CD4-positive, alpha-beta T cell (primary cell): ENCODE measurements at regions not wholly inside any gene's neighbourhood (a gene's known extent, or its start where the extent isn't known, plus 50 kb on each side); places are given as distances from the start of the nearest gene placed in this dataset.

Source experiments
- ATAC-seq: fragments of 200-7000 bp; cut with Tn5 transposase; one replicate; pipeline ENCODE4 v1.10.0; 2022; ENCODE audit warnings: mild to moderate bottlenecking; ENCODE audit not compliant: poor library complexity
- CTCF ChIA-PET: fragments of 350-600 bp; sonication (Branson Sonifier 250); formaldehyde crosslinking; loops from one replicate; lab custom pipeline; 2021; ENCODE audit warnings: antibody characterized with exemption, inconsistent platforms; lab: Charles Lee
- POLR2A ChIA-PET: fragments of 350-600 bp; sonication (Branson Sonifier 250); formaldehyde crosslinking; loops from one replicate; lab custom pipeline; 2021; ENCODE audit warnings: antibody characterized with exemption, inconsistent platforms; lab: Charles Lee
- DNase-seq, 14 experiments: peaks; one replicate each; pipeline ENCODE4 v3.0.0-alpha.2; 2013 to 2020; ENCODE audit warnings: mixed read lengths in 2 of 14
- H3K27ac ChIP-seq, 2 donors: one replicate each; pipeline versions ENCODE4 v1.5.1 to v1.7.0; 2013; ENCODE audit warnings: low read length in 2 of 2, low read depth in 1 of 2, mild to moderate bottlenecking in 1 of 2
- H3K27me3 ChIP-seq, 2 experiments: 1 replicate in 1 of 2; 2 replicates in 1 of 2; pipeline versions ENCODE4 v1.6.1 to v1.7.0; 2013; ENCODE audit warnings: low read length in 2 of 2, control low read depth in 1 of 2, mild to moderate bottlenecking in 1 of 2, moderate library complexity in 1 of 2; ENCODE audit not compliant: insufficient read depth in 2 of 2, control insufficient read depth in 1 of 2
- H3K36me3 ChIP-seq: one replicate; pipeline ENCODE4 v1.6.1; 2013; ENCODE audit warnings: low read length, control low read depth; ENCODE audit not compliant: insufficient read depth
- H3K4me1 ChIP-seq: one replicate; pipeline ENCODE4 v1.6.1; 2013; ENCODE audit warnings: low read length, control low read depth; ENCODE audit not compliant: insufficient read depth
- H3K4me3 ChIP-seq: one replicate; pipeline ENCODE4 v1.5.1; 2013; ENCODE audit warnings: mild to moderate bottlenecking, low read length, moderate library complexity
- H3K9me3 ChIP-seq, 2 experiments: 1 replicate in 1 of 2; 2 replicates in 1 of 2; pipeline versions ENCODE4 v1.6.1 to v1.7.0; 2013; ENCODE audit warnings: low read length in 2 of 2, mild to moderate bottlenecking in 2 of 2, control low read depth in 1 of 2, moderate library complexity in 1 of 2; ENCODE audit not compliant: control insufficient read depth in 1 of 2, insufficient read depth in 1 of 2
- H3K27ac Mint-ChIP-seq: one replicate; pipeline ENCODE4 v1.8.0; 2020; ENCODE audit warnings: mixed read lengths
- H3K27me3 Mint-ChIP-seq: one replicate; pipeline ENCODE4 v1.8.0; 2021; ENCODE audit warnings: mixed read lengths
- H3K36me3 Mint-ChIP-seq: one replicate; pipeline ENCODE4 v1.8.0; 2021; ENCODE audit warnings: low read depth, mixed read lengths
- H3K4me1 Mint-ChIP-seq: one replicate; pipeline ENCODE4 v1.8.0; 2021; ENCODE audit warnings: low read depth, mixed read lengths
- H3K4me3 Mint-ChIP-seq: one replicate; pipeline ENCODE4 v1.8.0; 2020; ENCODE audit warnings: mild to moderate bottlenecking, mixed read lengths
- H3K9me3 Mint-ChIP-seq: one replicate; pipeline ENCODE4 v1.8.0; 2020; ENCODE audit warnings: mixed read lengths
- intact Hi-C, 2 experiments: fragments of 100-400 bp; cut with DNase I in 1 of 2; cut with micrococcal nuclease in 1 of 2; formaldehyde crosslinking; loops; one replicate each; pipeline versions ENCODE4 v1.15.1 to v1.9.0; 2023 to 2025; cut with DNase I, micrococcal nuclease
- TF ChIP-seq, protein P1 (sequence below): fragments of 200-600 bp; IDR thresholded peaks from one replicate; pipeline ENCODE4 v1.8.0; 2022; ENCODE audit warnings: antibody characterized with exemption, mild to moderate bottlenecking

DNA sequence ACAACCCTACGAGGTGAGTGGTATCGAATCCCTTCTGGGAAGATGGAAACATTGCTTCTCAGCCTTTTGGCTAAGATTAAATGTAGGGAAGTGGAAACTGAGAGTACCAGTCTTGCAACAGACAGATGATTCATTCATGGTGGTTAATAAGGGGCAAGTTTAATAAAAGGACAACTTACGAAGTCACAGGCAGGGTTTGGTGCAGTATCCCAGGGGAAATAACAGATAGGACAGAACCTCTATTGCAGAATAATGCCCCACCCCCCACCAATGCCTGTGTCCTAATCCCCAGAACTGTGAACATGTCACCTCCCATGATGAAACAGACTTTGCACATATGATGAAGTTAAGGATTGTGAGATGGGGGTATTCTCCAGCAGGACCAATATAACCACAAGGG is 212.5 kb downstream of the TBX5 start:
- DNase-seq: no peak
- H3K4me3 Mint-ChIP-seq: no peak overlapping the region
- peaks cover 0 to 4% of the 10 kb centered on the region in 2 experiments for H3K9me3 ChIP-seq
- no peak for ATAC-seq
- no peaks in the 10 kb centered on the region for H3K36me3 Mint-ChIP-seq
- H3K27ac ChIP-seq: no peak overlapping the region
- no peaks in the 10 kb centered on the region for H3K4me1 Mint-ChIP-seq
- H3K4me1 ChIP-seq: no peaks in the 10 kb centered on the region
- H3K27me3 ChIP-seq: peaks cover 0 to 2% of the 10 kb centered on the region in 2 experiments
- H3K27ac Mint-ChIP-seq: no peak overlapping the region
- H3K36me3 ChIP-seq: no peaks in the 10 kb centered on the region
- TF ChIP-seq, protein P1, sequence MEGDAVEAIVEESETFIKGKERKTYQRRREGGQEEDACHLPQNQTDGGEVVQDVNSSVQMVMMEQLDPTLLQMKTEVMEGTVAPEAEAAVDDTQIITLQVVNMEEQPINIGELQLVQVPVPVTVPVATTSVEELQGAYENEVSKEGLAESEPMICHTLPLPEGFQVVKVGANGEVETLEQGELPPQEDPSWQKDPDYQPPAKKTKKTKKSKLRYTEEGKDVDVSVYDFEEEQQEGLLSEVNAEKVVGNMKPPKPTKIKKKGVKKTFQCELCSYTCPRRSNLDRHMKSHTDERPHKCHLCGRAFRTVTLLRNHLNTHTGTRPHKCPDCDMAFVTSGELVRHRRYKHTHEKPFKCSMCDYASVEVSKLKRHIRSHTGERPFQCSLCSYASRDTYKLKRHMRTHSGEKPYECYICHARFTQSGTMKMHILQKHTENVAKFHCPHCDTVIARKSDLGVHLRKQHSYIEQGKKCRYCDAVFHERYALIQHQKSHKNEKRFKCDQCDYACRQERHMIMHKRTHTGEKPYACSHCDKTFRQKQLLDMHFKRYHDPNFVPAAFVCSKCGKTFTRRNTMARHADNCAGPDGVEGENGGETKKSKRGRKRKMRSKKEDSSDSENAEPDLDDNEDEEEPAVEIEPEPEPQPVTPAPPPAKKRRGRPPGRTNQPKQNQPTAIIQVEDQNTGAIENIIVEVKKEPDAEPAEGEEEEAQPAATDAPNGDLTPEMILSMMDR: no peak
- ChIA-PET CTCF (no interaction called here), POLR2A (no interaction called here)
- H3K4me3 ChIP-seq: no peak overlapping the region
- intact Hi-C loops: no loop called here
- H3K9me3 Mint-ChIP-seq: peaks cover 6% of the 10 kb centered on the region
- H3K27me3 Mint-ChIP-seq: peaks cover 6% of the 10 kb centered on the region

DNA sequence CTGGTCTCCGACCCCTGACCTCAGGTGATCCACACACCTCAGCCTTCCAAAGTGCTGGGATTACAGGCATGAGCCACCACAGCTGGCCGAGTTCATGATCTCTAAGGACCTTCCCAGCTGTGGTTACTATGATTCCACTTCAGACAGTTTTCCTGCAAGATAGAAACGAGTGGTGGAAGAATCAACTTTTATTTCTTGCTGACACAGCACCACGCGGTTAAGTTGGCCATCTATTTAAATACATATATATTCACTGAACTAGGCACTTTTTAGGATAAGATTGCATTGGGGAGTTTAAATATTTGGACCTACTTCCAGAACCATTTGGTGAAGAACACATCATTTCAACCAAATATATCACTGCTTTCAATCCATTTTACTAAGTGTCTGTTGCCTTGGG is 213.4 kb downstream of the TBX5 start:
- no peak for ATAC-seq
- no peaks in the 10 kb centered on the region for H3K9me3 ChIP-seq
- CTCF ChIA-PET: no interaction called here
- Mint-ChIP-seq H3K36me3 (no peaks in the 10 kb centered on the region), H3K27ac (no peak overlapping the region), H3K9me3 (peaks cover 6% of the 10 kb centered on the region), H3K4me3 (no peak overlapping the region), H3K27me3 (peaks cover 6% of the 10 kb centered on the region), H3K4me1 (no peaks in the 10 kb centered on the region)
- POLR2A ChIA-PET: no interaction called here
- H3K27me3 ChIP-seq: peaks cover 0 to 2% of the 10 kb centered on the region in 2 experiments
- H3K27ac ChIP-seq: no peak overlapping the region
- no peak overlapping the region for H3K4me3 ChIP-seq
- H3K36me3 ChIP-seq: no peaks in the 10 kb centered on the region
- intact Hi-C loops: no loop called here
- no peaks in the 10 kb centered on the region for H3K4me1 ChIP-seq
- TF ChIP-seq, protein P1: no peak
- DNase-seq: no peak

DNA sequence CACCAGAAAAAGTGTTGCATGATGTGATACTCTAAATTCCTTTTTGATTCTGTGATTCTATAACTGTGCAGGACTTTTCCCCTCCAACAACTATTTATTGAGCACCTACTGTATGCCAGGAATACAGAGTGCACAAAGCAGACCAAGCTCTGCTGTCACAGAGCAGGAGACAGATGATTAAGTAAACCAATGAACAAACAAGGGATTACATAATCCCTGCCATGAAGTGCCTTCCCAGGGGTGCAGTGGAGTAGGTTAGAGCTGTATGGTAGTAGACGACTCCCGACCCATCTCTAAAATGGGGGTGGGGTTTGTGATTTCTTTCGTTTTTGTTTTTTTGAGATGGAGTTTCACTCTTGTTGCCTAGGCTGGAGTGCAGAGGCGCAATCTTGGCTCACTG is 213.9 kb downstream of the TBX5 start:
- Histone ChIP-seq H3K27me3 (peaks cover 0 to 2% of the 10 kb centered on the region in 2 experiments), H3K36me3 (no peaks in the 10 kb centered on the region), H3K27ac (no peak overlapping the region), H3K4me3 (no peak overlapping the region), H3K9me3 (no peaks in the 10 kb centered on the region), H3K4me1 (no peaks in the 10 kb centered on the region)
- ATAC-seq (no peak), DNase-seq (no peak)
- H3K4me3 Mint-ChIP-seq: no peak overlapping the region
- H3K9me3 Mint-ChIP-seq: peaks cover 6% of the 10 kb centered on the region
- ChIA-PET POLR2A (no interaction called here), CTCF (no interaction called here)
- H3K36me3 Mint-ChIP-seq: no peaks in the 10 kb centered on the region
- peaks cover 6% of the 10 kb centered on the region for H3K27me3 Mint-ChIP-seq
- H3K27ac Mint-ChIP-seq: no peak overlapping the region
- intact Hi-C loops: no loop called here
- no peaks in the 10 kb centered on the region for H3K4me1 Mint-ChIP-seq
- TF ChIP-seq, protein P1: no peak
